Keratinocyte (primary cell): ENCODE measurements at regions not wholly inside any gene's neighbourhood (a gene's known extent, or its start where the extent isn't known, plus 50 kb on each side); places are given as distances from the start of the nearest gene placed in this dataset.
"Not testable (repeated sequence)": the region's sequence is repeated elsewhere in the genome, so short reads cannot be mapped to it uniquely, and the experiment has no call there.

Experiments used
- CTCF ChIP-seq, 3 experiments: IDR thresholded peaks in 1 of 3; conservative IDR thresholded peaks in 1 of 3; optimal IDR thresholded peaks in 1 of 3; 2 replicates in 2 of 3; 3 replicates in 1 of 3; pipeline versions ENCODE3 to v1.5.1; 2011; ENCODE audit warnings: low read length in 3 of 3, mild to moderate bottlenecking in 3 of 3, moderate library complexity in 2 of 3, control low read depth in 1 of 3, inconsistent platforms in 1 of 3; ENCODE audit not compliant: insufficient read depth in 2 of 3; ENCODE audit errors: extremely low read depth in 1 of 3
- EZH2 ChIP-seq: IDR thresholded peaks from one replicate; pipeline ENCODE4 v1.6.1; 2012; ENCODE audit warnings: inconsistent platforms, mild to moderate bottlenecking, low read length, moderate library complexity

DNA sequence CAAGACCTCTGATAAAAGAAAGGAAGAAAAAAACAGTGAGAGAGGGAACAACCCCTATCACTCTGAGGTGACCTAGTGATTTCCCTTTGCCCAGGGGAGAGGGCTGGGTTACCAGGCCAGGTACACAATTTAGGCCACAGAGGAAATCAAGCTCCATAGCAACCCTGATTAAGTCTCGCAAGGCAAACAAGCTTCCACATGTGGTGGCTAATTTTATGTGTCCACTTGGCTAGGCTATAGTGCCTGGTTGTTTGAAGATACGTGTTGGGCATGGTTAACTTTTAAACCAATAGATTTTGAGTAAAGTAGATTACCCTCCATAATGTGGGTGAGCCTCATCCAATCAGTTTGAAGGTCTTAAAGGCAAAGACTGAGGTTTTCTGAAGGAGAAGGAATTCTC lies 108.9 kb upstream of the TERB2 start:
- not testable (repeated sequence) for TF ChIP-seq CTCF (optimal IDR thresholded peaks at IDR 0.05 in 1 of 3, IDR thresholded peaks at IDR 0.05 in 1 of 3, conservative IDR thresholded peaks at IDR 0.05 in 1 of 3; ENCODE audit: extremely low read depth in 1 of 3, insufficient read depth in 2 of 3, low read length in 3 of 3); EZH2
